ENCODE measurements at regions not wholly inside any gene's neighbourhood (a gene's known extent, or its start where the extent isn't known, plus 50 kb on each side); places are given as distances from the start of the nearest gene placed in this dataset.

- no peak for TF ChIP-seq CTCF (conservative IDR thresholded peaks at IDR 0.05)
- TF ChIP-seq ZFX (IDR thresholded peaks at IDR 0.05), result no peak
Measured at GRCh38 chr1:36613721-36614120, 131.0 kb upstream of the CSF3R start.

Data from C4-2B (cell line).